GM21515 (cell line): ENCODE measurements at regions not wholly inside any gene's neighbourhood (a gene's known extent, or its start where the extent isn't known, plus 50 kb on each side); places are given as distances from the start of the nearest gene placed in this dataset.
"Not testable (repeated sequence)": the region's sequence is repeated elsewhere in the genome, so short reads cannot be mapped to it uniquely, and the experiment has no call there.

Source experiments
- ATAC-seq: cut with Tn5 transposase; IDR thresholded peaks from one replicate; pipeline ENCODE4 v1.9.1; 2021; ENCODE audit not compliant: unreplicated experiment

DNA sequence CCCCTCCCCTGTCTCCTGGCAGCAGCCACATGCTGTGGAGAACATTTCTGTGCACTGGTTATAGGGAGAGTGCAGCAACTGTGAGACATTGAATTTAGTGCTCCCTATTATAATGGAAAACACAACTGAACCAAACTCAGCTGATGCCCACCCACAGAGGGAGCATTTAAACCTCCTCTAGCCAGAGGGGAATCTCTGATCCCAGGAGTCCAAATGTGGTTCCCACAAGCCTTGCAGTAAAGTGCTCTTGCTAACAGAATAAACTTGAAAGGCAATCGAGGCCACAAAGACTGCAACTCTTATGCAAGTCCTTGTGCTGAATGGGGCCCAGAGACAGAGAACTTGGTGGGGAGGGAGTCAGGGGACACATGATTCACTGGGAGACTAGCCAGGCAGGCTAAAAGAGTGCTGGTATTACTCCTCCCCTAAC, 638.8 kb upstream of the VRK2 start:
- no peak for ATAC-seq

DNA sequence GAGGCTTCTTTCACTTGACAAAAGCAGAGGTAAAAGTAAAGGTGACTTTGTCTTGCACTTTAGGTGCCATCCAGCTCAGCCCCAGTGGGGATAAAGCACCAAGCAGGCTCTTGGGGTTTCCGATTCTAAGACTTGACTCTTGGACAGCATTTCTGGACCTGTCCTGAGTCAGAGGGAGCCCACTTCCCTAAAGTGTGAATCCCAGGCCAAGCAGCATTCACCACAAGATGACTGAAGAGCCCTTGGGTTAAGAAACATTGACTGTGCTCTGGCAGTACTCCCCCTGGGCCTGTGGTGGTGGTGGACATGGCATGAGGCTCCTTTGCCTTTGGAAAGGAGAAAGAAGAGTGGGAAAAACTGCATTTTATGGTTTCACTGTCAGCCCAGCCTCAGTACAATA, 638.0 kb upstream of the VRK2 start:
- no peak for ATAC-seq

DNA sequence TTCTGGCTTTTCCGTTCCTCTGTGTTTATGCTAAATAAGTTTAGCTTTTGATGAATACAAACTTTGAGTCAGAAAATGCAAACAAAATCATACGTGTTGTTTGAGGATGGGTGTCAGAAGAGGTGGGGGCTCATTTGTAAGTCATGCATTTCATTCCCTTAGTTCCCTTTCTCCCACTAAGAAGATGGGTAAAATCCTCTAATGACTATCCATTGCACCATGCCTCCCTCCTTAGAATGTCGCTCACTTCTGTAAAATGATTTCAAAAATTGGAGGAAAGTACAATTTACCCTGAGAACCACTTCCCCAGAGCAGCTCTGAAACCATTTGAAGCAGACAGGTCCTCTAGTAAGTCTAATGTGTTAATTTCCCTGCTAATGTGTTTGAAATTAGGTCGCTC, 629.6 kb upstream of the VRK2 start:
- ATAC-seq = no peak

- not testable (repeated sequence) for ATAC-seq
Observed at GRCh38 chr2:57418859-57419346, 627.7 kb upstream of the VRK2 start.

- no peak for ATAC-seq
Observed at GRCh38 chr2:57429831-57430230, 616.8 kb upstream of the VRK2 start.

DNA sequence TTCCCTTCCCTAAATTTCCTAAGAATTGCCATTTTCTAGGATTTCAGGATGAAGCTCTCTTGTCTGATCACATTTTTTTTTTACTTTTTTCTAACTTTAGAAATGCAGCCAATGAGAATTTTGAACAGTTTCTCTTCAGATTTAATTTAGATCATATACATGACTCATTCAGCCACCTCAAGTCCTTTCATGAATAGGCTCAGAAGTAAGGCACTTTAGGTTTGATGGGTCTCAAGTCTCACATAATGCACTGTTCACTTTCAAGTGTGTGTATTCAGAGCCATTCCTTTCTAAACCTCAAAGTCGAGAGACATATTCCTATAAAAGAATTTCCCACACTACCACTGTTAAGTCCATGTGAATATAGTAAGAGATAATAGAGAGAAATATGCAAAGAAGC, 614.1 kb upstream of the VRK2 start:
- no peak for ATAC-seq

GRCh38 chr2:57434441-57434840, 612.2 kb upstream of the VRK2 start:
- ATAC-seq = no peak

DNA sequence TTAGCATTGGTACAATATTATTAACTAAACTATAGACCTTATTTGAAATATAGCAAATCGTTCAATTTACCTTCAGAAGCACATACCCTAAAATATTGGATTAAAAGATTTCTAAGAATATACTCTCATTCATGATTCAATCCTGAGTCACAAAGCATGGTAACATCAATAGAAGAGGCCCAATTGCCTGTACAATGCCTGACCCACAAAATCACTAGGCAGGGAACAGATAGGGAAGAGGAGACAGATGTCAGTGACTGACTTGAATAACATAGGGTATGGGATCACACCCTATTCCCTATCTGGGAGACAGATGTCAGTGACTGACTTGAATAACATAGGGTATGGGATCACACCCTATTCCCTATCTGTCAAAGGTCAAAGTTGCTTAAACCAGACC, 611.6 kb upstream of the VRK2 start:
- ATAC-seq = no peak

GRCh38 chr2:57437077-57437476, 609.5 kb upstream of the VRK2 start:
- ATAC-seq = no peak

- ATAC-seq = no peak
Observed at GRCh38 chr2:57440437-57440836, 606.2 kb upstream of the VRK2 start.

- ATAC-seq = no peak
Observed at GRCh38 chr2:57443086-57443485, 603.5 kb upstream of the VRK2 start.

DNA sequence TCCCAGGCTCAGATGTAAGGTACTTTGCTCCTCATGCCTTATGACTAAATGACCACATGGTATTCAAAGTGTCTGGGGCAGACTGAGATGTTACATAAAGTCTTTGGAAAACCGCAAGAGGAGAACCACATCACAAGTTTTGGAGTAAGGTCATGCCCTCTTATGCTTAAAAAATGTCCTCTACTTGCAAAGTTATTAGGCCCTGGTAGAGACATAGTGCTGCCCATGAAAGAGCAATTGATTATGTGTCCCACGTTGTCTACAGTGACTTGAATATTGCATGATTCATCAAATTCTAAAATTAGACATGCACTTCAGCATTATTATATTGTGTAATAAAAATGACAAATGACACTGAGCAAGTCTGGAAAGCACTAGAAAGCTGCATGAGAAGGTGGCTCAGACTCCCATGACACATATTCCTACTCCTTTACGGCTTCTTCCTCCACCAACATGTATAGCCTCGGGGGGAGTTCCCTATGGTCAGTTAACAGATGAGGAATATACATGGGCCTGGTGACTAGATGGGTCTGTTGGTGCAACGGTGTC, 602.6 kb upstream of the VRK2 start:
- ATAC-seq = no peak

- ATAC-seq = no peak
Observed at GRCh38 chr2:57444752-57445430, 601.7 kb upstream of the VRK2 start.

DNA sequence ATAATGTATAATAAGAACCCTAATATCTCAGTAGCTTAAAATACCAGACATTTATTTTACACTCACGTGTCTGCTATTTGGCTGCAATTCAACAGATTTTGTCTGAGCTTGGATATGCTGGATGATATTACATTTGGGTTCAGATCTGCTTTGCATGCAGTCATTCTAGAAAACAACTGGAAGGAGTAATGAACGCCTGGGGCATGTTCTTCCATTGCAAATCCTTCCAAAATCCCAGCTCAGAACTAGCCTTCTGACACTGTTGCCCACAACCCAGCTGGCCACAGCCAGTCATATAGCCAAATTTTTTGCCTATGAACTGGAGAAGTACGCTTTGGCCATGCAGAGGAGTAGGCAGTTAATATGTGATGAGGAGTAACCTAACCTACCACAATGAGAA, 597.8 kb upstream of the VRK2 start:
- ATAC-seq = no peak

DNA sequence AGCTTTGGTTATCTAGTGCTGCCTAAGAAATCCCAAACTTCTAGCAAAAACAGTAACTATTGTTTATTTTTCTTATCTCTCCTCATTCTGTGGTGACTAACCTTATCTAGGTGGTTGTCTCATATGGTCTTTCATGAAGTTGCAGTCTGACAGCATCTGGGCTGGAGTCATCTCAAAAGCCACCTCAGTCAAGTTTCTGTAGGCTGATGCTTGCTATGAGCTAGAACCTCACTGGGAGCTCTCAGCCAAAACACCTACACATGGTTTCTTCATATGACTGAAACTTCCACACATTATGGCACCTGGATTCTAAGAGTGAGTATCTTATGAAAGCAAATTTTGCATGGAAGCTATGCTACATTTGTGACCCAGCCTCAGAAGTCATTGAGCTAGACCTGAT, 596.4 kb upstream of the VRK2 start:
- peak; percentile 90 for ATAC-seq

DNA sequence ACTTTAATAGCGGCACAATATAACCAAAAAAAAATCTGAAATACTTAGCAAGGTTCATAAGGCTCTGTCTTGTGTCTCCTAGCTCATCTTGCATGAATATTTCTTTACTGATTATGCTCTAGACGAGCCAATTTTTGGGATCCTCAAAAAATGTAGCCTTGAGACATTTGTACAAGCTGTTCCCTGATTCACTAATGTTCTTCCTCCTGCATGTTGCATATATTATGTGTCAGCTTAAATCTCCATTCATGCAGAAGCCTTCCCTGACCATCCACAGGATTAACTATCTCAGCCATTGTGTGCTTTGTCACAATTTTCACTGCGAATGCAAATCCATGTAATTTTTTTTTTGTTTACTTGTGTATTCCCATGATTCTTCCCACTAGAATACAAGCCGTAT, 594.0 kb upstream of the VRK2 start:
- ATAC-seq = no peak

DNA sequence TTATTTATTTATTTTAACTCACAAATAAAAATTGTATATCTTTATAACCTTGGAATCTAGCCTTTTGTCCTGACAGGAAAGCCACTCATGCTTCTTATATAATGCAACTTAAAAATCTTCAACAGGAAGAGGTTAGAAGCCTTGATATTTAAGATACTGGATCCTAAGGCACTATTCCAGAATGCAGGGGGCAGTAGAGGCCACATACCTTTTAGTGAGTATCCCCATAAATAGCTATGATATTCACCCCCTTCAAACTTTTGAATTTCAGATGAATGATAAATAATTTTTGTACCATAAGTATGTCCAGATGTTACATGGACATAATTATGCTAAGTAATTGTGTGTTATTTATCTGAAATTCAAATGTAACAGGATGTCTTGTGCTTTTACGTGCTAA, 592.7 kb upstream of the VRK2 start:
- no peak for ATAC-seq

DNA sequence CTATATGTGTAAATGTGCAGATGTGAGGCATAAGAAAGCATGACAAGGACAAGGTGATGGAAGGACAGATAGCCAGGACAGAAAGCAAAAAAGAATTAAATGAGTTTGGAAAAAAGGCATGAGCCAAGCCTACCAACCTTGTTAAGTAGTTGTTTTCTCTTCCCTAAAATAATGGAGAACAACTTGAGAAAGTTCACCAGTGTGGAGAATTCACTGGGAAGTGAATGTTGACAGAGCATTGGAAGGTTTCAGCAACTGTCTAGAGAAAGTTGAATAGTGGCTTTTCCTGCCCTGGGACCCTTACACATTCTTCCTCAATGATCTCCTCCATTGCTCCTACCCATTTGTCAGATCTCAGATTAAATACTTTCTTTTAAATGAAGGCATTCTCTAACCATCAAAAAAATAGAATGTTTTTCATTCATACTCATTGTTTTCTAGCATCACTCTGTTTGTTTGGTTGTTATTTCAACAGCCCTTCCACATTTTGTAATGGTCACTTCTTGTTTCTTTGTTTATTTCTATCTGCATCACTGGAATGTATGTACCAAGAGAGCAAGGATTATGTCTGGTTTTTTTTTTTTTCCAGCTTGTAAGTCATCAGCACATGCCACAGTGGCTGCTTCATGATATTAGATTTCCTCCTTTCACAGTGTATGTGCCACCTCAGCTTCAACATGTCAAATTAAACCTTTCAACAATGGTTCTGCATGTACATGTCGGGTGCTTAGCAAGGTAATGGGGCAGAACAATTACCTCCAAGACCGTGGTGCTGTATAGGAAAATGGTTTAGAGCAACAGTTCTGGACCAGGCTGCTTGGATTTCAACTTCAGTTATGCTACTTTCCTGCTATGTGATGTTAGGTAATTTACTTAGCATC, 586.0 kb upstream of the VRK2 start:
- ATAC-seq = no peak

GRCh38 chr2:57461624-57462023, 585.0 kb upstream of the VRK2 start:
- no peak for ATAC-seq

DNA sequence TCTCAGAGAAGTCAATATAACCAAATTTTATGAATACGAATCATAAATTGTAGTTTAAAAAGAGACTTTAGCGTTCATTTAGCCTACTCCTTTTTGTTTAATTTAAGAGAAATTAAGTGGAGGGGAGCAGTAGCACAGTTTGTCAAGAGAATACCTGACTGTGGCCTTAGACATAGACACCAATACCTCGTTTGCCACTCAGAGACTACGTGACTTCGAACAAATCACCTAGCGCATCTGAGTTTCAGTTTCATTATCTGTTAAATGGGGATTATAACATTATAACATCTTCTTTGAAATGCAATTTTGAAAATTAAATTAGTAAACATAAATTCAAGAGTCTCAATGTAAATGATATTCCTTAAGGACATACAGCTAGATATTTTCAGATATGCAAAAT, 581.5 kb upstream of the VRK2 start:
- no peak for ATAC-seq

- no peak for ATAC-seq
Observed at GRCh38 chr2:57465967-57466366, 580.6 kb upstream of the VRK2 start.

DNA sequence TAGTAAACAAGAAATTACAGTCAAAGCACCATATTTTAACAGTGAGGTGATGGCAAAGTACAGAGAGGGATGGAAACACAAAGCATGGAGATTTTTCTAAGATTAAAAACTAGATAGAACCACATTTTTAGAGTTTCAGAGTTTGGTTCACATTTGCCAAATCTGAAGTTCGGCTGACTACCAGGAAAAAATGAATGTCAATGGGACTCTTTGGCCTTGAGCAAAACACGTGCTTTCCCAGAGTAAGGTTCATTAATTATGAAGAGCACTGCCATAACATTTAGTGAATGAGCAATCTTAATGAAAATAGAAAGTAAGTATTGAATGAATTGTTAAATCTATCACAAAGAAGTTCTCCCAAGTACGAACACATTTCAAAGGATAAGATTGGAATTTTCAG, 571.2 kb upstream of the VRK2 start:
- ATAC-seq = no peak
